GM19395 (cell line): ENCODE measurements at regions not wholly inside any gene's neighbourhood (a gene's known extent, or its start where the extent isn't known, plus 50 kb on each side); places are given as distances from the start of the nearest gene placed in this dataset.
A peak's percentile ranks its signal among the peaks of the same experiment; 100 is the strongest.
"Not testable (repeated sequence)": the region's sequence is repeated elsewhere in the genome, so short reads cannot be mapped to it uniquely, and the experiment has no call there.

Source experiments
- ATAC-seq: cut with Tn5 transposase; IDR thresholded peaks from one replicate; pipeline ENCODE4 v1.9.1; 2021; ENCODE audit warnings: mild to moderate bottlenecking, moderate library complexity; ENCODE audit not compliant: unreplicated experiment

GRCh38 chr15:31177951-31178350 is 76.4 kb upstream of the TRPM1 start:
- no peak for ATAC-seq

GRCh38 chr15:31178705-31179104 is 77.2 kb upstream of the TRPM1 start:
- no peak for ATAC-seq

GRCh38 chr15:31179693-31180092 is 78.2 kb upstream of the TRPM1 start:
- ATAC-seq: no peak

DNA sequence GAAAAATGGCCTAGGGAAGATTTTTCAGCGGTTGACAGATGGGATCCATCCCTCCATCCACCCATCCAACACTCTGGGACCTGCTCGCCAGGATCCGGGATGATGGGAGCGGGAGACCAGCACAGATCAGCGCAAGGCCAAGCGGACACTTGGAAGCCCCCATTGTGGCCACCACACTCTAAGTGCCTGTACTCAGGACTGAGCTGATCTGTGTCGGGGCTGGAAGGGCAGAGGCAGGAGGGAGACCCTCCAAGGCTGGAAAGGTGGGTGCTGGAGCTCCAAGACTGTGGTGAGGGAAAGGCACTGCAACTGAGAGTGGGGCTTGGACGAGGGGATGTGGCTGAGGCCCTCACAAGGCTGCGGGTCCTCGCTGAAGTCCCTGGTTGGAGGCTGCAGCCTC is 91.8 kb upstream of the TRPM1 start:
- ATAC-seq: no peak

- no peak for ATAC-seq
Observed at GRCh38 chr15:31195871-31196270, 94.3 kb upstream of the TRPM1 start.

DNA sequence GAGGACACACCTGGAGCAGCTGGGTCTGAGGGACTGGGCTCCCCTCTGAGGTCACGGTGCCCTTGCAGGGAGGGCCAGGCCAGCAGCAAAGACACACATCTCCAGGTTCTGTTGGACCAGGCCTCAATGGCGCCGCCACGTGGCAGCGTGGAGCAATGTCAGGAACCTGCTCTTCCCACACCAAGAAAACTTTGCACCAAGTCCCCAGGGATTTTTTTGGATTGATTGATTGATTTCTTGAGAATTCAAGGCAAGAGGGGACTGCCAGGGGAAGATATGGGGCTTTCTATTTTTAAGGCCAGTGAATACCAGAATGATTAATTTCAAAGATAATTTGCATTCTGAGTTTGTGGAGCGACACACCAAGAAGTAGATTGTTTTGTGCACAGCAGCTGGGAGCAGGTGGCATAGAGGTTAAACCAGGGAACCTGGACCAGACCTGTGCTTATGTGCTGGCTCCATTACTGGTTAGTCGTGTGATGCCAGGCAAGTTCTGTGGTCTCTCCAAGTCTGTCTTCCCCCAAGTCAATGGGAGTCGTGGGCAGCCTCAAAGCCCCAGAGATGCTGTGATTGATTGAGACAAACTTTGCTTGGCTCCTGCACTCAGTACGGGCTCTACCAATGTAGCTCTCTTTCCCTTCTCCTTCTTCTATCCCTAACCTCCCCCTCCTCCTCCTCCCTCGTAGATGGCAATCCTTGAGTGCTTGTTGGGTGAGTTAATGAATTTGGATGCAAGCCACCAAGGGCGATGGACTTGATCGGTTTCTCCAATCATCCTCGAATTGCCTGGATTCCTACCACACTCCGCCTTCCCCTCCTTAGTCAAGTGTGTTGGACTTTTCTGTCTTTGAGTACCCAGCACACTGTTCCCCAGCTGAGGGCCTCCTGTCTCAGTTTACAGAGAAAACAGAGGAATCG is 96.2 kb upstream of the TRPM1 start:
- ATAC-seq: no peak

DNA sequence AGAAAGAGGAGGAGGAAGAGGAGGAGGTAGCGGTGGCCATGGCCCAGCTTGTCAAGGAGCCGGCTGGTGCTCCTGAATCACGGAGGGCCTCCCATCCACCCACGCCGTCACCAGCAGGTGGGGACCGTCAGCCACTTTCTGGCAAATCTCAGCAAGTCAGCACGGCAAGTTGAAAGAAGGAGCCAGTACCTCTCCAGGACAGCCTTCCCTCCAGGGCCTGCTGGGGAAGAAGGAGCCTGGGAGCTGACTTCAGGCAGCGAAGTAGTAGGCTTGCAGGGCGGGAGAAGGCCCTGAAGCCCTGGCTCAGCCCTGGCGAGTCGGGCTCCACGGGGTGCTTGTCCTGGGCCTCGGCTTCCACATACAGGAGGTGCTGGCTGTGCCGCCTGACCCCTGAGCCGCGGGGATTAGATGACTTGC is 99.2 kb upstream of the TRPM1 start:
- ATAC-seq: no peak

GRCh38 chr15:31202953-31203352 is 101.4 kb upstream of the TRPM1 start:
- ATAC-seq: no peak

DNA sequence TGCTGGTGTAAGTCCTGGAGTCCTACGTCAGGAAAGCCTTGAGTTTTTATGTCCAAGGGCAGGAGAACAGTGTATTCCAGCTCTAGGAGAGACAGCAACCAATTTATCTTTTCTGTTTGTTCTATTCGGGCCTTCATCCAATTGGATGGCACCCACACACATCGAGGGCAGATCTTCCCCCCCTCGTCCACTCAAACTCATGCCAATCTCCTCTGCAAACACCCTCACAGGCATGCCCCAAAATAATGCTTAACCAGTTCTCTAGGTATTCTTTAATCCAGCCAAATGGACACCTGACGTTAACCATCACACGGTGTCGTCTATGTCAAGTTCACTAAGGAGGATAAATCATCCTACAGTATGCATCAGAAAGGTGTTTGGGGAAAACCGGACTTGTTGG is 102.5 kb upstream of the TRPM1 start:
- ATAC-seq: no peak

DNA sequence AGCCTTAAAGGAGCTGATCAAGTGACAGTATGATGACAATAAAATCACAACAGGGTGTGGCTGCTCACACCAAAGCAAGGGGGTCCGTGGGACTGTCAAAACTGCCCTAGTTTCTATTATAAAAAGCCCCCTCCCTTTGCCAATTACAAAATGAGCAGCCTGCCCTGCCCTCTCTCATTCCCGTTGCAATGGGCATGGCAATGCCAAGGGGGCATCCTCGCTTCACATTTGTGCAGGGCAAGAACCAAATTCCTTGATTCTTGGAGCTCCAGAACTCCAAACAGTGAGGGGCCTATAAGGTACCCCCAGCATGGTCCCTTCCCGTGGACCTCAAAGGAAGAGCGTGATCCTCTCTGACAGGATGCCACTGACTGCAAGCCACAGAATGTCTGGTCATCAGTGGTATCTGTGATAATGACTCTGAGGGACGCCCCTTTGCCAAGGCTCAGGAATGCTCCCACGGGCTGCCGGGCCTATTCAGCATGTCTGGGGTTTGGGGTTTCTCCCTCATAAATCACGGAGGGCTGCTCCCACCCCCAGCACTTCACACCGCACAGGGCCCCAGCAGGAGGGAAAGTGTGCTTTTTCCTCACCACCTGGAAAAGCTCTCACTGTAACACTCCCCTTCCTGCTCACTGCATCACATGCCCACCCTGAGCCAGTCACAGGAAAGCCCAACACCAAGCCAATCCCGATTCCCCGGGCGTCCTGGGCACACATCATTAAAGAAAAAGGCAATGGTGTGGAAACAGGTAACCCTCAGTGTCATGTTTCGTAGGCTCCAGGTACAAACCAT is 105.1 kb upstream of the TRPM1 start:
- ATAC-seq: no peak

- no peak for ATAC-seq
Observed at GRCh38 chr15:31207246-31207645, 105.7 kb upstream of the TRPM1 start.

GRCh38 chr15:31207861-31208260 is 106.3 kb upstream of the TRPM1 start:
- not testable (repeated sequence) for ATAC-seq

GRCh38 chr15:31208817-31209216 is 107.3 kb upstream of the TRPM1 start:
- ATAC-seq: no peak

DNA sequence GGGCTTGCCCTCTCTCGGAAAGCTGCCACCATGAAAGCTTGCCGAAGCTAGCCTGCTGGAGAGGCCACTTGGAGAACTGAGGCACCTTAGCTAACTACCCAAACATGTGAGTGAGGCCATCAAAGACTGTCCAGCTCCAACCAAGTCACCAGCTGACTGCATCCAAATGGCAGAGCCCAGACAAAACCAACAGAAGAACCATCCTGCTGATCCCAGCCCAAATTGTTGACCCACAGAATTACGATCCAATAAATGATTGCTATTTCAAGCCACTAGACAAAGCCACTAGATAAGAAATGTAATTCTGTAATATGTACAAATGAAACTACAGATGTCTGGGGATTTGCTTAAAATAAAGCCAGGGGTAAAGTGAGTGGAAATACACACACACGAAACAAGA is 109.8 kb upstream of the TRPM1 start:
- no peak for ATAC-seq

DNA sequence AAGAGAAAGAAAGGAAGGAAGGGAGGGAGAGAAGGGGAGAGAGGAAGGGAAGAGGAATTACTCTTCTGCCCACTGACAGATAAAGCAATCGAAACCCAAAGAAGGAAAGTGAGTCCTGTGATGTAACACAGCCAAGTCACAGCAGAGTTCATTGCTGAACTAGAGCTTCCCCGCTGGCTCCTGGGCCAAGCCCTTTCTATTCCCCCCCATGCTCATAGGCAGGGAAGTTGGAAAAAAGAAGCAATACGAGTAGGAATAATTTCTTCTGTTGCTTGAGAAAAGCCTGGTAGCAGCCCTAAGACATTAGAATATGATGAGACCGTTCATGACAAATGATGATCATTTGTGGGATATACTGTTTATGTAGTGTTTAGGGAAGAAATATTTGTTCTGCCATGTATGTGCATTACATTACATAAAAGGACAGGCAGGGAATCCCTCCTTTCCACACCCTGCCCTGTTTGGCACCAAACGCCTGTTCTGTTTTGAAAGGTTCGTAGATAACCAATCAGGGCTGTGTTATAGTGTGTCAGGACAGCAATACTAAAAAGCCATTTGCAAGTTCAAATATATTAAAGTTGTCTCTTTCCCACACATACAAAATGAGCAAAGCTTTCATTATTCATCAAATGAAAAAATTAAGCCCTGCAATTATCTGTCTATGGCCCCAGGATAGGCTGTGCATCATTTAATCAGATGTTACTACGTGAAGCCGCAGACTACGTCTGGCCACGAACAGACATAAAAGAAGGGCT is 111.0 kb upstream of the TRPM1 start:
- no peak for ATAC-seq

- no peak for ATAC-seq
Observed at GRCh38 chr15:31214158-31214863, 112.3 kb upstream of the KLF13 start.

- ATAC-seq: no peak
Observed at GRCh38 chr15:31214864-31215489, 111.7 kb upstream of the KLF13 start.

DNA sequence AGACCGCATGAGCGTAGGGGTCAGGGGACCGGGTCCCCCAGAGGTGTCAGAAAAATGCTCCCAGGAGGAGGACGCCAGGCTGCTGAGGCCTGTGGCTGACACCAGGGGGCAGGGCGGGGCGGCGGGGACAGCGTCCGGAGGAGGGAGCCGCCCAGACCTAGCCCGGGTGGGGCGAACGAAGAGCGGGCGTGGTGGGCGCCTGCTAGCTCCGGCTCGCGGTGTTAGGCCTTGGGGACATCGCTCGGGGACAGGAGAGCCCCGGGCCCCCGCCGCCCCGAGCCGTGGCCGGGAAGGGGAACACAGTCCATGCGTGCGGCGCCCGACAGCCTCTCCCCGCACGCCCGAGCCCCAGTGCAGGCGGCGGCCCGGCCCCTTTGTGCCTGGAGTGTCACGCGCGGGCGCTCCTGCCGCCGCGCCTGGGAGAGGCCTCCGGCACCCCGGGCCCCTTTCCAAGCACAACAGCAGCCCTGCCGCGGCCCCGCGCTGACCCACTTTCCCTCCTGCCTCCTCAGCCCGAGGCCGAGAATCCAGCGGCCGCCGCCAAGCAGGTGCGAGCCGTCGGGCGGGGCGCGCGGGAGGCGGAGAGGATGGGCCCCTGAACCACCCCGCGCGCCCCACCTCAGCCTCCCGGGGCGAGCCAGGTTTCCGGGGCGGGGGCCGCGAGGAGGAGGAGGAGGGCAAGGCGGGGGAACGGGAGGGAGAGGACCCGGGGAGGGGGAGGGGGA is 111.0 kb upstream of the KLF13 start:
- peak; percentile 76 for ATAC-seq

- peak; percentile 45 for ATAC-seq
Observed at GRCh38 chr15:31216215-31216911, 110.3 kb upstream of the KLF13 start.
